GM19099 (cell line): ENCODE measurements at regions not wholly inside any gene's neighbourhood (a gene's known extent, or its start where the extent isn't known, plus 50 kb on each side); places are given as distances from the start of the nearest gene placed in this dataset.

Experiments
- POLR2A ChIP-seq: IDR thresholded peaks from 3 replicates; pipeline ENCODE4 v1.6.1; 2011; ENCODE audit warnings: low read depth; ENCODE audit not compliant: insufficient read length; ENCODE audit errors: extremely low read depth

GRCh38 chr12:12004524-12004923, 66.2 kb upstream of the BCL2L14 start:
- no peak for TF ChIP-seq POLR2A

- TF ChIP-seq POLR2A: no peak
Observed at GRCh38 chr12:12007001-12007712, 63.6 kb upstream of the BCL2L14 start.

- no peak for TF ChIP-seq POLR2A
Observed at GRCh38 chr12:12007713-12008231, 63.0 kb upstream of the BCL2L14 start.

GRCh38 chr12:12008232-12008850, 62.4 kb upstream of the BCL2L14 start:
- no peak for TF ChIP-seq POLR2A

GRCh38 chr12:12008931-12009611, 61.7 kb upstream of the BCL2L14 start:
- TF ChIP-seq POLR2A: no peak

- peak; percentile 17 for TF ChIP-seq POLR2A
Observed at GRCh38 chr12:12010277-12011039, 60.3 kb upstream of the BCL2L14 start.

- no peak for TF ChIP-seq POLR2A
Observed at GRCh38 chr12:12011880-12012260, 58.9 kb upstream of the BCL2L14 start.

- no peak for TF ChIP-seq POLR2A
Observed at GRCh38 chr12:12015073-12015685, 55.6 kb upstream of the BCL2L14 start.

GRCh38 chr12:12016284-12017100, 54.2 kb upstream of the BCL2L14 start:
- no peak for TF ChIP-seq POLR2A

- TF ChIP-seq POLR2A: no peak
Observed at GRCh38 chr12:12017135-12017581, 53.6 kb upstream of the BCL2L14 start.

GRCh38 chr12:12017798-12018197, 52.9 kb upstream of the BCL2L14 start:
- no peak for TF ChIP-seq POLR2A

- no peak for TF ChIP-seq POLR2A
Observed at GRCh38 chr12:12018454-12018853, 52.3 kb upstream of the BCL2L14 start.

- no peak for TF ChIP-seq POLR2A
Observed at GRCh38 chr12:12019881-12020280, 50.9 kb upstream of the BCL2L14 start.

- no peak for TF ChIP-seq POLR2A
Observed at GRCh38 chr12:12020762-12021161, 50.0 kb upstream of the BCL2L14 start.
